Lower leg skin (tissue), 3 donors: ENCODE measurements at regions not wholly inside any gene's neighbourhood (a gene's known extent, or its start where the extent isn't known, plus 50 kb on each side); places are given as distances from the start of the nearest gene placed in this dataset.

Experiments used
- CTCF ChIP-seq, 3 donors: fragments of 450-650 bp; IDR thresholded peaks; one replicate each; pipeline ENCODE4 v1.5.1; 2016; ENCODE audit warnings: antibody characterized with exemption in 3 of 3, mild to moderate bottlenecking in 3 of 3, moderate library complexity in 2 of 3
- POLR2A ChIP-seq, 2 donors: fragments of 450-650 bp; IDR thresholded peaks; one replicate each; pipeline ENCODE4 v1.6.1; 2016 to 2017; ENCODE audit warnings: antibody characterized with exemption in 2 of 2, mild to moderate bottlenecking in 1 of 2, moderate library complexity in 1 of 2

- TF ChIP-seq POLR2A (IDR thresholded peaks at IDR 0.05) (no peak), CTCF (IDR thresholded peaks at IDR 0.05) (no peak)
Observed at GRCh38 chr13:70222926-70223325, 114.7 kb upstream of the KLHL1 start.
